Lower leg skin (tissue), 4 donors: ENCODE measurements at regions not wholly inside any gene's neighbourhood (a gene's known extent, or its start where the extent isn't known, plus 50 kb on each side); places are given as distances from the start of the nearest gene placed in this dataset.

Experiments used
- DNase-seq, 2 donors: peaks; one replicate each; pipeline ENCODE4 v3.0.0-alpha.2; 2019; ENCODE audit warnings: low spot score in 2 of 2
- H3K4me3 ChIP-seq: fragments of 200-600 bp; sonication (generic); 2 replicates; pipeline ENCODE4 v1.5.1; 2017; ENCODE audit warnings: mild to moderate bottlenecking, low read depth; ENCODE audit not compliant: poor library complexity, severe bottlenecking
- POLR2A ChIP-seq, 2 donors: fragments of 450-650 bp; IDR thresholded peaks; one replicate each; pipeline ENCODE4 v1.6.1; 2016 to 2017; ENCODE audit warnings: antibody characterized with exemption in 2 of 2, mild to moderate bottlenecking in 1 of 2, moderate library complexity in 1 of 2
- WGBS, 2 donors: methylation state at CpG; one replicate each; pipeline ENCODE4 v1.1.5; 2018; 5-methylcytosine and 5-hydroxymethylcytosine counted together
- intact Hi-C: fragments of 100-400 bp; cut with DNase I; formaldehyde crosslinking; loops from one replicate; pipeline ENCODE4 v1.15.0; 2023; ENCODE audit warnings: low total_unique reads
- TF ChIP-seq, protein P1 (sequence below), 3 donors: fragments of 450-650 bp; IDR thresholded peaks; one replicate each; pipeline ENCODE4 v1.5.1; 2016; ENCODE audit warnings: antibody characterized with exemption in 3 of 3, mild to moderate bottlenecking in 3 of 3, moderate library complexity in 2 of 3

DNA sequence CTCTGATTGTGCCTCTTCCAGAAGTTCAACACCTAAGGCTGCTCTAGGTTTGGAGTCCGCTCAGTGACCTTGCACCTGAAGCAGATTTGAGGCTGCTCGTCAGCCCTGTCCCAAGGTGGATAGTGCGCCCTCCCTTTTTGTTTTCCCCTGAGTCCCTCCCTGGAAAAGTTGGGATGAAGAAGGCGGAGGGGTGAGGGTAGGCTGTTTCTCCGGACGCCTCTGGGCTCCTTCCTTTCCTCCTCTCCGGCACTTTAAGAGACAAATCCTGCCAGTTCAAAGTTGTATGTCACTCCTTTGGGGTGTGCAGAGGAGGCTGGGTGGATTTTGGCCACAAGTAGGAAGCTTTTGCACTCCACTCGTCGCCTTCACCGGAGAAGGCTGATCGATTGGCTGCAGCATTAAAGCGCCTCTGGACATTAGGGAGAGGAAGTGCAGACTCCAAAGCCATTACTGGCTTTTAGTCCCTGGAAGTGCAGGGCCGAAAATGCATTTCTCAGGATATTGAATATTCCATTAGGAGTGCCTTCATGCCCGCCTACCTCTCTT is 81.9 kb upstream of the PRKG1 start:
- no peak for DNase-seq
- intact Hi-C loops, result no loop called here
- no peak overlapping the region for H3K4me3 ChIP-seq
- no peak for TF ChIP-seq POLR2A (IDR thresholded peaks at IDR 0.05)
- TF ChIP-seq, protein P1, sequence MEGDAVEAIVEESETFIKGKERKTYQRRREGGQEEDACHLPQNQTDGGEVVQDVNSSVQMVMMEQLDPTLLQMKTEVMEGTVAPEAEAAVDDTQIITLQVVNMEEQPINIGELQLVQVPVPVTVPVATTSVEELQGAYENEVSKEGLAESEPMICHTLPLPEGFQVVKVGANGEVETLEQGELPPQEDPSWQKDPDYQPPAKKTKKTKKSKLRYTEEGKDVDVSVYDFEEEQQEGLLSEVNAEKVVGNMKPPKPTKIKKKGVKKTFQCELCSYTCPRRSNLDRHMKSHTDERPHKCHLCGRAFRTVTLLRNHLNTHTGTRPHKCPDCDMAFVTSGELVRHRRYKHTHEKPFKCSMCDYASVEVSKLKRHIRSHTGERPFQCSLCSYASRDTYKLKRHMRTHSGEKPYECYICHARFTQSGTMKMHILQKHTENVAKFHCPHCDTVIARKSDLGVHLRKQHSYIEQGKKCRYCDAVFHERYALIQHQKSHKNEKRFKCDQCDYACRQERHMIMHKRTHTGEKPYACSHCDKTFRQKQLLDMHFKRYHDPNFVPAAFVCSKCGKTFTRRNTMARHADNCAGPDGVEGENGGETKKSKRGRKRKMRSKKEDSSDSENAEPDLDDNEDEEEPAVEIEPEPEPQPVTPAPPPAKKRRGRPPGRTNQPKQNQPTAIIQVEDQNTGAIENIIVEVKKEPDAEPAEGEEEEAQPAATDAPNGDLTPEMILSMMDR (IDR thresholded peaks at IDR 0.05), result no peak
- 51 to 53% methylated on average over 14 of the region's 14 CpGs for WGBS, 2 donors

GRCh38 chr10:50992972-50993766 is 81.1 kb upstream of the PRKG1 start:
- intact Hi-C loops, result no loop called here
- 51 to 53% methylated on average over 13 to 16 of the region's 16 CpGs for WGBS, 2 donors
- DNase-seq, result no peak
- no peak overlapping the region for H3K4me3 ChIP-seq
- TF ChIP-seq, protein P1 (IDR thresholded peaks at IDR 0.05), result no peak
- TF ChIP-seq POLR2A (IDR thresholded peaks at IDR 0.05), result no peak

- H3K4me3 ChIP-seq, result no peak overlapping the region
- DNase-seq, result no peak
- no peak for TF ChIP-seq POLR2A (IDR thresholded peaks at IDR 0.05)
- TF ChIP-seq, protein P1 (IDR thresholded peaks at IDR 0.05), result no peak
- intact Hi-C loops, result no loop called here
- 23 to 35% methylated on average over 3 of the region's 3 CpGs for WGBS, 2 donors
Observed at GRCh38 chr10:50993771-50994251, 80.5 kb upstream of the PRKG1 start.

DNA sequence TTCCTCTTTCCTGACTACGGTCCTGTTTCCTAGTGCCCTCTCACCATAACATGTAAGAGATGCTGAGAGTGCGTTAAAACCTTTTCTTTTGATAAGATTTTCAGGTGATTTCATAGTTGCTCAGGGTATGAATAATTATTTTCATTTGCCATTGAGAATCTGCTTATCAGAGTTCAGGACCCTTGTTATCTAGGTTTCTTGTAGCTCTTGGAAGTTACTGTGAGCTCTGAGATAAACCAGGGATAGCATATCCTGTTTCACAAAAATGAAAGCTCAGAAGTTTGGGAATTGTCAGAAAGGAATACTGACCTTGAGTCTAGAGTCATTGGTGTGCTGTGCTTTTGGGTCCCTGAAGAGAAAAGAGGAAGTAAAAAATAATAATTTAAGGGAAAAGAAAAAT is 76.8 kb upstream of the PRKG1 start:
- WGBS, 2 donors, result 91 to 93% methylated on average over 2 of the region's 2 CpGs
- DNase-seq, result no peak
- no peak for TF ChIP-seq POLR2A (IDR thresholded peaks at IDR 0.05)
- TF ChIP-seq, protein P1 (IDR thresholded peaks at IDR 0.05), result no peak
- intact Hi-C loops, result no loop called here
- no peak overlapping the region for H3K4me3 ChIP-seq

GRCh38 chr10:50999163-50999562 is 75.1 kb upstream of the PRKG1 start:
- no peak for DNase-seq
- intact Hi-C loops, result no loop called here
- 83 to 89% methylated on average over 2 of the region's 2 CpGs for WGBS, 2 donors
- H3K4me3 ChIP-seq, result no peak overlapping the region
- TF ChIP-seq, protein P1 (IDR thresholded peaks at IDR 0.05), result no peak
- no peak for TF ChIP-seq POLR2A (IDR thresholded peaks at IDR 0.05)
